Activated naive CD8-positive, alpha-beta T cell treated with anti-CD3 and anti-CD28 coated beads, Interleukin-2, amount 10 ng/mL, durations not matched to agents 7 days and 5 days (primary cell): ENCODE measurements at regions not wholly inside any gene's neighbourhood (a gene's known extent, or its start where the extent isn't known, plus 50 kb on each side); places are given as distances from the start of the nearest gene placed in this dataset.

Source experiments
- ATAC-seq: fragments of 150-1000 bp; cut with Tn5 transposase; one replicate; pipeline ENCODE4 v1.10.0; 2021; ENCODE audit warnings: low read depth, moderate library complexity
- POLR2A ChIA-PET: fragments of 350-600 bp; sonication (Branson Sonifier 250); formaldehyde crosslinking; loops from one replicate; lab custom pipeline; 2021; ENCODE audit warnings: antibody characterized with exemption; lab: Charles Lee
- DNase-seq: peaks from one replicate; pipeline ENCODE4 v3.0.0; 2021
- H3K27ac Mint-ChIP-seq: one replicate; pipeline ENCODE4 v1.8.0; 2022; ENCODE audit warnings: mild to moderate bottlenecking, mixed read lengths
- H3K27me3 Mint-ChIP-seq: one replicate; pipeline ENCODE4 v1.8.0; 2022; ENCODE audit warnings: mild to moderate bottlenecking, moderate library complexity, mixed read lengths
- H3K36me3 Mint-ChIP-seq: one replicate; pipeline ENCODE4 v1.8.0; 2021; ENCODE audit warnings: mild to moderate bottlenecking, mixed read lengths
- H3K4me1 Mint-ChIP-seq: one replicate; pipeline ENCODE4 v1.8.0; 2021; ENCODE audit warnings: mixed read lengths
- H3K4me3 Mint-ChIP-seq: one replicate; pipeline ENCODE4 v1.8.0; 2022; ENCODE audit warnings: mild to moderate bottlenecking, moderate library complexity, mixed read lengths
- H3K9me3 Mint-ChIP-seq: one replicate; pipeline ENCODE4 v1.8.0; 2021; ENCODE audit warnings: mixed read lengths

GRCh38 chr20:56932575-56933330 is 303.6 kb downstream of the TFAP2C start:
- Mint-ChIP-seq H3K9me3 (no peaks in the 10 kb centered on the region), H3K36me3 (no peaks in the 10 kb centered on the region), H3K27me3 (peaks cover 25% of the 10 kb centered on the region), H3K27ac (no peak overlapping the region), H3K4me1 (no peaks in the 10 kb centered on the region), H3K4me3 (no peak overlapping the region)
- DNase-seq: no peak
- no peak for ATAC-seq
- POLR2A ChIA-PET: no interaction called here

- H3K27ac Mint-ChIP-seq: no peak overlapping the region
- ATAC-seq (no peak), DNase-seq (no peak)
- no peaks in the 10 kb centered on the region for H3K4me1 Mint-ChIP-seq
- H3K27me3 Mint-ChIP-seq: peaks cover 21% of the 10 kb centered on the region
- no peak overlapping the region for H3K4me3 Mint-ChIP-seq
- H3K36me3 Mint-ChIP-seq: no peaks in the 10 kb centered on the region
- POLR2A ChIA-PET: no interaction called here
- H3K9me3 Mint-ChIP-seq: no peaks in the 10 kb centered on the region
Observed at GRCh38 chr20:56933331-56933698, 304.2 kb downstream of the TFAP2C start.

GRCh38 chr20:56934888-56935287 is 305.8 kb downstream of the TFAP2C start:
- POLR2A ChIA-PET: no interaction called here
- no peaks in the 10 kb centered on the region for H3K4me1 Mint-ChIP-seq
- no peak overlapping the region for H3K27ac Mint-ChIP-seq
- H3K36me3 Mint-ChIP-seq: no peaks in the 10 kb centered on the region
- peaks cover 10% of the 10 kb centered on the region for H3K27me3 Mint-ChIP-seq
- H3K9me3 Mint-ChIP-seq: no peaks in the 10 kb centered on the region
- no peak for DNase-seq
- H3K4me3 Mint-ChIP-seq: no peak overlapping the region
- ATAC-seq: no peak

- no peaks in the 10 kb centered on the region for H3K36me3 Mint-ChIP-seq
- no peaks in the 10 kb centered on the region for H3K4me1 Mint-ChIP-seq
- no peak overlapping the region for H3K27ac Mint-ChIP-seq
- DNase-seq (no peak), ATAC-seq (no peak)
- POLR2A ChIA-PET: no interaction called here
- no peaks in the 10 kb centered on the region for H3K9me3 Mint-ChIP-seq
- no peak overlapping the region for H3K4me3 Mint-ChIP-seq
- peaks cover 6% of the 10 kb centered on the region for H3K27me3 Mint-ChIP-seq
Observed at GRCh38 chr20:56940466-56940865, 311.4 kb downstream of the TFAP2C start.

GRCh38 chr20:56941101-56941686 is 312.1 kb downstream of the TFAP2C start:
- ATAC-seq: no peak
- Mint-ChIP-seq H3K4me3 (no peak overlapping the region), H3K27ac (no peak overlapping the region), H3K4me1 (no peaks in the 10 kb centered on the region), H3K9me3 (no peaks in the 10 kb centered on the region), H3K36me3 (no peaks in the 10 kb centered on the region), H3K27me3 (peaks cover 6% of the 10 kb centered on the region)
- POLR2A ChIA-PET: no interaction called here
- no peak for DNase-seq

GRCh38 chr20:56943946-56944945 is 315.1 kb downstream of the TFAP2C start:
- no peak for ATAC-seq
- Mint-ChIP-seq H3K4me1 (no peaks in the 10 kb centered on the region), H3K4me3 (no peak overlapping the region)

GRCh38 chr20:56945057-56945456 is 316.0 kb downstream of the TFAP2C start:
- POLR2A ChIA-PET: no interaction called here
- Mint-ChIP-seq H3K27me3 (peaks cover 3% of the 10 kb centered on the region), H3K4me1 (no peaks in the 10 kb centered on the region), H3K27ac (no peak overlapping the region), H3K9me3 (no peaks in the 10 kb centered on the region), H3K4me3 (no peak overlapping the region), H3K36me3 (no peaks in the 10 kb centered on the region)
- no peak for DNase-seq
- no peak for ATAC-seq

More at GRCh38 chr20:56943946-56944945, 315.1 kb downstream of the TFAP2C start:
- peaks cover 6% of the 10 kb centered on the region for H3K27me3 Mint-ChIP-seq
- no peak overlapping the region for H3K27ac Mint-ChIP-seq
- no peak for DNase-seq
- no peaks in the 10 kb centered on the region for H3K9me3 Mint-ChIP-seq
- POLR2A ChIA-PET: no interaction called here
- no peaks in the 10 kb centered on the region for H3K36me3 Mint-ChIP-seq

- no peak overlapping the region for H3K4me3 Mint-ChIP-seq
- no peaks in the 10 kb centered on the region for H3K4me1 Mint-ChIP-seq
- H3K27ac Mint-ChIP-seq: no peak overlapping the region
- ATAC-seq: no peak
- no peak for DNase-seq
- H3K36me3 Mint-ChIP-seq: no peaks in the 10 kb centered on the region
- no peaks in the 10 kb centered on the region for H3K9me3 Mint-ChIP-seq
- POLR2A ChIA-PET: no interaction called here
- peaks cover 3% of the 10 kb centered on the region for H3K27me3 Mint-ChIP-seq
Observed at GRCh38 chr20:56945901-56946300, 316.8 kb downstream of the TFAP2C start.

GRCh38 chr20:56949318-56949717 is 317.1 kb downstream of the BMP7 start:
- POLR2A ChIA-PET: no interaction called here
- DNase-seq (no peak), ATAC-seq (no peak)
- H3K36me3 Mint-ChIP-seq: no peaks in the 10 kb centered on the region
- no peaks in the 10 kb centered on the region for H3K4me1 Mint-ChIP-seq
- H3K27me3 Mint-ChIP-seq: peaks cover 2% of the 10 kb centered on the region
- H3K4me3 Mint-ChIP-seq: no peak overlapping the region
- H3K27ac Mint-ChIP-seq: no peak overlapping the region
- no peaks in the 10 kb centered on the region for H3K9me3 Mint-ChIP-seq

GRCh38 chr20:56952258-56953047 is 314.0 kb downstream of the BMP7 start:
- POLR2A ChIA-PET: no interaction called here
- no peaks in the 10 kb centered on the region for H3K4me1 Mint-ChIP-seq
- ATAC-seq (no peak), DNase-seq (no peak)
- no peaks in the 10 kb centered on the region for H3K36me3 Mint-ChIP-seq
- no peak overlapping the region for H3K27ac Mint-ChIP-seq
- no peak overlapping the region for H3K4me3 Mint-ChIP-seq
- H3K27me3 Mint-ChIP-seq: peaks cover 14% of the 10 kb centered on the region
- no peaks in the 10 kb centered on the region for H3K9me3 Mint-ChIP-seq

- ATAC-seq: no peak
- Mint-ChIP-seq H3K27ac (no peak overlapping the region), H3K4me1 (no peaks in the 10 kb centered on the region)
Observed at GRCh38 chr20:56953048-56953586, 313.3 kb downstream of the BMP7 start.

GRCh38 chr20:56954797-56955196 is 311.6 kb downstream of the BMP7 start:
- no peak overlapping the region for H3K27ac Mint-ChIP-seq
- POLR2A ChIA-PET: no interaction called here
- no peaks in the 10 kb centered on the region for H3K4me1 Mint-ChIP-seq
- DNase-seq (no peak), ATAC-seq (no peak)
- H3K27me3 Mint-ChIP-seq: peaks cover 17% of the 10 kb centered on the region
- no peaks in the 10 kb centered on the region for H3K36me3 Mint-ChIP-seq
- H3K4me3 Mint-ChIP-seq: no peak overlapping the region
- no peaks in the 10 kb centered on the region for H3K9me3 Mint-ChIP-seq

More at GRCh38 chr20:56953048-56953586, 313.3 kb downstream of the BMP7 start:
- H3K4me3 Mint-ChIP-seq: no peak overlapping the region
- peaks cover 16% of the 10 kb centered on the region for H3K27me3 Mint-ChIP-seq
- POLR2A ChIA-PET: no interaction called here
- no peaks in the 10 kb centered on the region for H3K9me3 Mint-ChIP-seq
- no peak for DNase-seq
- no peaks in the 10 kb centered on the region for H3K36me3 Mint-ChIP-seq

- Mint-ChIP-seq H3K27ac (no peak overlapping the region), H3K36me3 (no peaks in the 10 kb centered on the region), H3K4me3 (no peak overlapping the region), H3K4me1 (no peaks in the 10 kb centered on the region), H3K27me3 (peaks cover 18% of the 10 kb centered on the region), H3K9me3 (no peaks in the 10 kb centered on the region)
- POLR2A ChIA-PET: no interaction called here
- DNase-seq (no peak), ATAC-seq (no peak)
Observed at GRCh38 chr20:56955680-56956079, 310.8 kb downstream of the BMP7 start.
